ENCODE measurements at regions not wholly inside any gene's neighbourhood (a gene's known extent, or its start where the extent isn't known, plus 50 kb on each side); places are given as distances from the start of the nearest gene placed in this dataset.

- no peak for TF ChIP-seq CTCF (IDR thresholded peaks at IDR 0.05; ENCODE audit: insufficient read depth in 1 of 2, low read depth in 1 of 2, low read length in 1 of 2, severe bottlenecking in 1 of 2, unreplicated experiment in 1 of 2)
- intact Hi-C loops (cut with micrococcal nuclease; ENCODE audit: unreplicated experiment): no loop called here
- ChIA-PET POLR2A (no interaction called here), CTCF (no interaction called here)
- H3K36me3 ChIP-seq (ENCODE audit: control insufficient read depth, insufficient read depth, low read length): no peaks in the 10 kb centered on the region
- no peak overlapping the region for H3K4me3 ChIP-seq (ENCODE audit: low read depth, low read length)
- no peaks in the 10 kb centered on the region; the same call in 1 of the 2 replicates for H3K9me3 ChIP-seq
- no peak for DNase-seq
- no peaks in the 10 kb centered on the region for H3K27me3 Mint-ChIP-seq (ENCODE audit: insufficient read depth, unreplicated experiment)
- no peak overlapping the region for H3K27ac Mint-ChIP-seq (ENCODE audit: unreplicated experiment)
- no peaks in the 10 kb centered on the region for H3K36me3 Mint-ChIP-seq (ENCODE audit: insufficient read depth, unreplicated experiment)
- no peak overlapping the region for H3K4me3 Mint-ChIP-seq (ENCODE audit: unreplicated experiment)
- H3K4me1 Mint-ChIP-seq (ENCODE audit: low read depth, unreplicated experiment): no peaks in the 10 kb centered on the region
- no peaks in the 10 kb centered on the region for H3K4me1 ChIP-seq
- H3K9me3 Mint-ChIP-seq (ENCODE audit: unreplicated experiment): no peaks in the 10 kb centered on the region
- no peaks in the 10 kb centered on the region for H3K27me3 ChIP-seq (replicated peaks; ENCODE audit: control insufficient read depth, insufficient read depth, low read length)
- BruUV-seq (replicated peaks): no TSS peak
Observed at GRCh38 chr10:37439826-37440225, 314.4 kb downstream of the ANKRD30A start.

DNA sequence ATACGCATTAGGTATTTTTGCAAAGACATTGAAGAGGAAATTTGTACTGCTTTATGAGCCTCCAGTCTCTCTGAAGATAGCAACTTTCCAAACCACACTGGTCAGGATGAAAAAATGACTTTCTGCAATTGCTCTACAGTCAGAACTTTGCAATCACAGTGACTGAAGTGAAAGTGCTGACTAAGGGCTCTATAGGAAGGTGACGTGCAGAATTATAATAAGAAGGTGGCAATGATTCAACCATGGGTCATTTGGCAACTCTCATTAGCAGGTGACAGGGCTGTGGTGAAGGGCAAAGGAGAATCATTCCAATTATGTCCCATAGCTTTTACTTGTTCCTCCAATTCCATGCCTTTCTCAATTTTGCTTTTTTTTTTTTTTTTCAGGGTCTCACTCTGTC is 311.0 kb downstream of the ANKRD30A start:
- Histone ChIP-seq H3K36me3 (ENCODE audit: control insufficient read depth, insufficient read depth, low read length) (no peaks in the 10 kb centered on the region), H3K4me1 (no peaks in the 10 kb centered on the region), H3K9me3 (no peaks in the 10 kb centered on the region; the same call in 1 of the 2 replicates), H3K27me3 (replicated peaks; ENCODE audit: control insufficient read depth, insufficient read depth, low read length) (no peaks in the 10 kb centered on the region), H3K4me3 (ENCODE audit: low read depth, low read length) (no peak overlapping the region)
- no peaks in the 10 kb centered on the region for H3K27me3 Mint-ChIP-seq (ENCODE audit: insufficient read depth, unreplicated experiment)
- no peak overlapping the region for H3K4me3 Mint-ChIP-seq (ENCODE audit: unreplicated experiment)
- ChIA-PET POLR2A (no interaction called here), CTCF (no interaction called here)
- no peaks in the 10 kb centered on the region for H3K36me3 Mint-ChIP-seq (ENCODE audit: insufficient read depth, unreplicated experiment)
- H3K4me1 Mint-ChIP-seq (ENCODE audit: low read depth, unreplicated experiment): no peaks in the 10 kb centered on the region
- H3K9me3 Mint-ChIP-seq (ENCODE audit: unreplicated experiment): no peaks in the 10 kb centered on the region
- H3K27ac Mint-ChIP-seq (ENCODE audit: unreplicated experiment): no peak overlapping the region
- TF ChIP-seq CTCF (IDR thresholded peaks at IDR 0.05; ENCODE audit: insufficient read depth in 1 of 2, low read depth in 1 of 2, low read length in 1 of 2, severe bottlenecking in 1 of 2, unreplicated experiment in 1 of 2): no peak
- BruUV-seq (replicated peaks): no TSS peak
- DNase-seq: no peak
- intact Hi-C loops (cut with micrococcal nuclease; ENCODE audit: unreplicated experiment): no loop called here

- Mint-ChIP-seq H3K4me1 (ENCODE audit: low read depth, unreplicated experiment) (no peaks in the 10 kb centered on the region), H3K36me3 (ENCODE audit: insufficient read depth, unreplicated experiment) (no peaks in the 10 kb centered on the region), H3K27me3 (ENCODE audit: insufficient read depth, unreplicated experiment) (no peaks in the 10 kb centered on the region), H3K9me3 (ENCODE audit: unreplicated experiment) (no peaks in the 10 kb centered on the region), H3K4me3 (ENCODE audit: unreplicated experiment) (no peak overlapping the region), H3K27ac (ENCODE audit: unreplicated experiment) (no peak overlapping the region)
- no TSS peak for BruUV-seq (replicated peaks)
- Histone ChIP-seq H3K4me3 (ENCODE audit: low read depth, low read length) (no peak overlapping the region), H3K36me3 (ENCODE audit: control insufficient read depth, insufficient read depth, low read length) (no peaks in the 10 kb centered on the region), H3K4me1 (no peaks in the 10 kb centered on the region), H3K9me3 (no peaks in the 10 kb centered on the region; the same call in 1 of the 2 replicates), H3K27me3 (replicated peaks; ENCODE audit: control insufficient read depth, insufficient read depth, low read length) (no peaks in the 10 kb centered on the region)
- intact Hi-C loops (cut with micrococcal nuclease; ENCODE audit: unreplicated experiment): loop anchor here (1.0 kb wide), 3 partner anchors 61 to 545 kb away; no protein-coding TSS in a partner anchor
- ChIA-PET CTCF (interaction anchor here (0.7 to 1.6 kb wide), 3 partner anchors 61 to 321 kb away, joined by 3 to 6 read pairs (median 4); no protein-coding TSS in a partner anchor), POLR2A (no interaction called here)
- peak in 1 of 2 experiments; percentile 6 for DNase-seq
- TF ChIP-seq CTCF (IDR thresholded peaks at IDR 0.05; ENCODE audit: insufficient read depth in 1 of 2, low read depth in 1 of 2, low read length in 1 of 2, severe bottlenecking in 1 of 2, unreplicated experiment in 1 of 2): peak; percentile 29 to 50
Observed at GRCh38 chr10:37434091-37434490, 308.7 kb downstream of the ANKRD30A start.

Data from Caco-2 (cell line).